Cardiac fibroblast (primary cell): ENCODE measurements at regions not wholly inside any gene's neighbourhood (a gene's known extent, or its start where the extent isn't known, plus 50 kb on each side); places are given as distances from the start of the nearest gene placed in this dataset.

Experiments used
- DNase-seq, 2 donors: peaks; one replicate each; pipeline versions ENCODE4 v3.0.0 to v3.0.0-alpha.2; 2010; ENCODE audit warnings: low read depth in 2 of 2
- H3K4me3 ChIP-seq, 2 donors: replicated peaks in 1 of 2; 1 replicate in 1 of 2; 2 replicates in 1 of 2; pipeline ENCODE4 v1.5.1; 2011; ENCODE audit warnings: low read depth in 2 of 2, low read length in 2 of 2, mild to moderate bottlenecking in 2 of 2, moderate library complexity in 1 of 2
- TF ChIP-seq, protein P1 (sequence below): IDR thresholded peaks from one replicate; pipeline ENCODE4 v1.5.1; 2011; ENCODE audit warnings: low read depth, mild to moderate bottlenecking, low read length, inconsistent platforms

DNA sequence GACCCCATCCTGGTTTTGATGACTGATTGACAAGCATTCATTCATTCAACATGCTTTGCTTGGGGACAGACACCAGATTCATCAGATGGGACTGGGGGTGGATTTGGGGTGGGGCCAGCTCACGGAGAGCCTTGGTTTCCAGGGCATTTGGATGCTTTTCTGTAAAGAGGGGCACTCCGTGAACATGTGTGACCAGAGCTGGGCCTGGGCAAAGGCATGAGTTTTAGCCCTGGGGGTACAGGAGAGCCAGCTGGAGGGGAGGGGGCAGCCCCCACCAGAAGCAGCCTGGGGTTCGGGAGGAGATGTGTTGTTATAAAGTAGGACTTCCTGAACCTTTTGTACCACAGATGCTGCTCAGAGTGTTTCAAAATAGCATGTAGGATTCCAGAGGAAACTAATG is 99.7 kb downstream of the RIPK4 start:
- no peak for DNase-seq
- TF ChIP-seq, protein P1, sequence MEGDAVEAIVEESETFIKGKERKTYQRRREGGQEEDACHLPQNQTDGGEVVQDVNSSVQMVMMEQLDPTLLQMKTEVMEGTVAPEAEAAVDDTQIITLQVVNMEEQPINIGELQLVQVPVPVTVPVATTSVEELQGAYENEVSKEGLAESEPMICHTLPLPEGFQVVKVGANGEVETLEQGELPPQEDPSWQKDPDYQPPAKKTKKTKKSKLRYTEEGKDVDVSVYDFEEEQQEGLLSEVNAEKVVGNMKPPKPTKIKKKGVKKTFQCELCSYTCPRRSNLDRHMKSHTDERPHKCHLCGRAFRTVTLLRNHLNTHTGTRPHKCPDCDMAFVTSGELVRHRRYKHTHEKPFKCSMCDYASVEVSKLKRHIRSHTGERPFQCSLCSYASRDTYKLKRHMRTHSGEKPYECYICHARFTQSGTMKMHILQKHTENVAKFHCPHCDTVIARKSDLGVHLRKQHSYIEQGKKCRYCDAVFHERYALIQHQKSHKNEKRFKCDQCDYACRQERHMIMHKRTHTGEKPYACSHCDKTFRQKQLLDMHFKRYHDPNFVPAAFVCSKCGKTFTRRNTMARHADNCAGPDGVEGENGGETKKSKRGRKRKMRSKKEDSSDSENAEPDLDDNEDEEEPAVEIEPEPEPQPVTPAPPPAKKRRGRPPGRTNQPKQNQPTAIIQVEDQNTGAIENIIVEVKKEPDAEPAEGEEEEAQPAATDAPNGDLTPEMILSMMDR: no peak
- H3K4me3 ChIP-seq: no peak overlapping the region

DNA sequence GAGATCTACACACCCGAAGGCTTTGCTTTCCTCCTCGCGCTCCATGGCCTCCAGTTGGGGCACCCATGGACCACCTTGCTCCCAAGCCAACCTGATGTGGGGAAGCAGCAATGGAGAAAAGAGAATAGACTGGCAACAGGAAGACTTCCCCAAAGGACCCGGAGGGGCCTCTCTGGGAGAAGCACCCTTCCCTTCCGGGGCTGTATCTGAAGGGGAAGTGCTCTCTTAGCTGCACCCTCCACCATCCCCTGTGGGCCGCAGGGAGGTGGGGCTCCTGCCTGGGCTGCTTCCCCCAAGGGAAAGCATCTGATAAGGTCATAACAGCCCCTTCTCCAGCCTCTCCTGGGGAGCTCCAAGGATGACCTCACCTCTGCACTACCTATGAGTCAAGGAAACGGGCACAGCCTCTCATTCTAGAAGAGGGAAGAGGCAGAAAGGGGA is 100.2 kb downstream of the RIPK4 start:
- H3K4me3 ChIP-seq: no peak overlapping the region
- DNase-seq: no peak
- TF ChIP-seq, protein P1: no peak

DNA sequence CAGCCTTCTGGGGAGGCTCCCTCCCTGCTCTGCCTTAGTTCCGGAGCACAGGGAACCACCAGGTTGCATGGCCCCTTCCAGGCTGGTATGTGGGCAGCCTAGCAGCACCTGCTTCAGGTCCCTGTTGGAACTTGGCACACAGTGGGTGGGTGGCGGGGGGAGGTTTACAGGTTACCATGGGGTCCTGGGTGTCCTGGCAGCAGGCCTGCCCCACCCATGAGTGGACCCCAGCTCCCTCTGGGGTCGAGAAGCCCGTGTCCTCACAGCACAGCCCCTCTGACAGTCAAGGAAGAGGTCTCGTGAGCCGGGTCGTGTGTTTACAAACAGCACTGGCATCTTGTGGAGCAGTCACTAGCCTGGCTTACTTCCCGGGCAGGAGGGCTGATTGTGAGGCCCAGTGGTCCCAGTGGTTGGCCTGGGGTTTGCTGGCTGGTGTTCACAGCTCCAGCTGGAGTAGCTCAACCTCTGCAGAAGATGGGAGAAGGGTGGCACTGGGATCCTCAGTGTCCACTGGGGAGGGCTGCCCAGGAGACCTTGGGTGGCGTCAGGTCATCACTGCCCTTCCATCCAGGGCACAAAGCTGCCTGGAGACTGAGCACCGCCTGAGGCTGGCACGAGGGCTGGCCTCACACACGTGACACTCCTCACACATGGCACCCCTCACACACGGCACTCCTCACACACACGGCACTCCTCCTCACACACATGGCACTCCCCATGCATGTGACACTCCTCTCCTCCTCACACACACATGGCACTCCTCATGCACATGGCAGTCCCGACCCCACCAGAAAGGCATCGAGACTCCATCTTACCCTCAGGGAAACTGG is 100.9 kb downstream of the RIPK4 start:
- TF ChIP-seq, protein P1: no peak
- no peak for DNase-seq
- no peak overlapping the region for H3K4me3 ChIP-seq

DNA sequence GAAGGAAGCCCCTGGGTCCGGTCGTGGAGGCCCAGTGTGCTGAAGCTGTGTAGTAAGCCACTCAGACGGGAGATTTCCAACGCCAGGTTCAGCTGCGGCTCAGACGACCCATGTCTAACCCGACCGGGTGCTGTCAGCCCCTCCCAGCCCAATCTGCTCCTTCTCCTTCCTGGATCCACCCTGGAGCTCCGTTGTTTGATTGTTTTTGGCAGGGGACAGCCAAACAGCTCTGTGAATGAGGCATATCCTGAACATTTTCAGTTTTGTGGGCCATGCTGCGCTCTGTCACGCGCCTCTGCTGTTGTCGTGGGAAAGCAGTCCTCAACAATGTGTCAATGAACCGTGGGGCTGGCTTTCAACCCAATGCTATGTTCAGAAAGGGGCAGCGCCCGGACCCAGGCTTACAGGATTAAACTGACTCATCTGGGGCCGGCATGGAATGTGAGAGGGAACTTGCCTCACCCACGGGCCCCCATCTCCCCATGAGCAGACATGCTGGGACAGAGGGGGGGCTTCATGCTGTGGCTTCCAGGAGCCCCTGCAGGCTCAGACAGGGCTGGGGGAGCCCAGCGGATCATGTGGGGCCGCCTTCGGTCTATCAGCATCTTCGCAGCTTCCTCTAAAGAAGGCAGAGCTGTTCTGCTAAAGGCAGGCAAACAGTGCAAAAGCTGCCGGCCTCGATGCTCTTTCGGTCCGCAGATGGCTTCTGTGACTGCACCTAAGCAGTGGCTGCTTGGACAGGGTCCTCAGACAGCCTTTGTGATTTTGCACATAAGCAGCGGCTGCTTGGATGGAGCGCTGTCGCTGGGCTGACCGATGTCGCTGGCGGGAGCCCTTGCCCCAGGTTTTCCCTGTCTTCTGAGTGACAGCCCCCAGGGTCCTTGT is 101.7 kb downstream of the RIPK4 start:
- peak; percentile 61 to 90 for DNase-seq
- no peak overlapping the region for H3K4me3 ChIP-seq
- TF ChIP-seq, protein P1: no peak

DNA sequence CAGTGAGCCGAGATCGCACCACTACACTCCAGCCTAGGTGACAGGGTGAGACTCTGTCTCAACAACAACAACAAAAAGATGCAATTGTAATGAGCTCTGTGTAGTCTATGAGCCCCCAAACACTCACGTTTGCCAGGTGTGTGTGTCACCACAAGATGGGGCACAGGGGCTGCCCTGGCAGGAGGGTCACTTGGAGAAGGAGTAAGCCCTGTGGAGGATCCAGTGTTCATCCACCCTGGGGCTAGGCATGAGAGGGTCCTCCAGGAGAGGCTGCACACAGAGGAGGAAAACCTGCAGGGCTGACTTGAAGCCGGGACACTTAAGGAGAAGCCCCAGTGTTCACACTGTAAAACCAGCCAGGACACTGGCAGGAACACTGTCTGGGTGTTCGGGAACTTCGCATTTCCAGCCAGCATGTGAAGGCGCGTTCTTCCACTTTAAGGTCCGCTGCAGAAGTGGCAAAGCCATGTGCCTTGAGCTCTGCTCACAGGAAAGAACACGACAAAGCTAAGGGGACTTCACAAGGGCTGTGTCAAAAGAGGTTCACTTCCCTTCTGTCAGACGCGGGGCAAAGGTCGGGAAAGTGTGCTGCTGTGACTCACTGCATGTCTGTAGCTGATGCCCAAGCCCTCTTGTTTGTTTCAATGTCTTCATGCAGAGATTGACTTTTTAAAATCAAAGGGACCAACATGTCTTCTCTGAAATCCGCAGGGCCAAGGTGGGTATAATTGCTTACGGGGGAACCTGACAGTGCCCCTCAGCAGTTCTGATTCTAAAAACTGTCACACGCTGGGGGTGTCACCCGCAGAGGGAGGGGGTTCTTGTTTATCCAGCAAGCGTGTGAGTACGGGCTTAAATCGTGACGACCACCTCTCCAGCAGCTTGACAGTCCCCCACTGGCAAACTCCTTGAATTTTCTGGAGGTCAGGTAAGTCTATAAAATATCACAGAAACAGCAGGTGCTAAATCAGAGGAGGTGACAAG is 102.8 kb downstream of the RIPK4 start:
- TF ChIP-seq, protein P1: no peak
- DNase-seq: peak in 1 of 2 donors; percentile 62
- no peak overlapping the region for H3K4me3 ChIP-seq

DNA sequence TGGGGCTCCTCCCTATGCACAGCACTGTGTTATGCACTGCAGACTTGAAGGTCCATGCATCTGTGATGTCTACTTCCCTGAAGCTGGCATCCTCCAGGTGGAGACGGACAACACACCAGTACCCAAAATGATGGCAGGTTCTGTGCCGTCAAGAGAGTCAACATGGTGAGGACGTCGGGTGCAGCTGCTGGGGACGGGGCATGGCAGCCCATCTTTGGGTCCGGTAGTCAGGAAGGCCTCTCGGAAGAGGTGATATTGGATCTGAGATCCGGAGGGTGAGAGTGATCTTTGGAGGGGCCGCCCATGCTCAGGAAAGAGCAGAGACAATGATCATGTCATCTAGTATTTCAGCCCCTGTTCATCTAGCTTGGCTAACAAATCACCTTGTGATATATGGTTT is 104.1 kb downstream of the RIPK4 start:
- TF ChIP-seq, protein P1: no peak
- no peak for DNase-seq

More for the DNA sequence above, 104.1 kb downstream of the RIPK4 start:
- H3K4me3 ChIP-seq: no peak overlapping the region
